Fibroblast of gingiva (primary cell): ENCODE measurements at regions not wholly inside any gene's neighbourhood (a gene's known extent, or its start where the extent isn't known, plus 50 kb on each side); places are given as distances from the start of the nearest gene placed in this dataset.
"Not testable (repeated sequence)": the region's sequence is repeated elsewhere in the genome, so short reads cannot be mapped to it uniquely, and the experiment has no call there.

Experiments used
- DNase-seq: peaks from one replicate; pipeline ENCODE4 v3.0.0-alpha.2; 2011; ENCODE audit warnings: low read depth

GRCh38 chr16:61002479-61003204 lies 1033.6 kb downstream of the CDH8 start:
- no peak for DNase-seq

- DNase-seq, result no peak
These were observed 1044.4 kb downstream of the CDH8 start for GRCh38 chr16:60991886-60992285.

GRCh38 chr16:60989592-60989991 lies 1046.6 kb downstream of the CDH8 start:
- DNase-seq, result no peak

- DNase-seq, result no peak
These were observed 1057.1 kb downstream of the CDH8 start for GRCh38 chr16:60979119-60979518.

GRCh38 chr16:60949800-60950199 lies 1086.4 kb downstream of the CDH8 start:
- no peak for DNase-seq

GRCh38 chr16:60945225-60945624 lies 1091.0 kb downstream of the CDH8 start:
- DNase-seq, result no peak

- DNase-seq, result not testable (repeated sequence)
These were observed 1100.0 kb downstream of the CDH8 start for GRCh38 chr16:60936189-60936588.

GRCh38 chr16:60932600-60932999 lies 1103.6 kb downstream of the CDH8 start:
- no peak for DNase-seq

GRCh38 chr16:60930291-60930690 lies 1105.9 kb downstream of the CDH8 start:
- DNase-seq, result no peak

- no peak for DNase-seq
These were observed 1113.3 kb downstream of the CDH8 start for GRCh38 chr16:60922920-60923319.

GRCh38 chr16:60914334-60914733 lies 1121.9 kb downstream of the CDH8 start:
- DNase-seq, result no peak

- no peak for DNase-seq
These were observed 1128.6 kb downstream of the CDH8 start for GRCh38 chr16:60907645-60908044.

GRCh38 chr16:60905811-60906210 lies 1130.4 kb downstream of the CDH8 start:
- DNase-seq, result no peak

GRCh38 chr16:60902114-60902513 lies 1134.1 kb downstream of the CDH8 start:
- DNase-seq, result no peak

- no peak for DNase-seq
These were observed 1153.4 kb downstream of the CDH8 start for GRCh38 chr16:60882816-60883215.

GRCh38 chr16:60852635-60853034 lies 1183.6 kb downstream of the CDH8 start:
- no peak for DNase-seq

GRCh38 chr16:60821661-60822060 lies 1214.6 kb downstream of the CDH8 start:
- no peak for DNase-seq

GRCh38 chr16:60820361-60820760 lies 1215.9 kb downstream of the CDH8 start:
- no peak for DNase-seq

GRCh38 chr16:60818465-60818864 lies 1217.8 kb downstream of the CDH8 start:
- no peak for DNase-seq

GRCh38 chr16:60816461-60816860 lies 1219.8 kb downstream of the CDH8 start:
- no peak for DNase-seq

GRCh38 chr16:60815865-60816264 lies 1220.4 kb downstream of the CDH8 start:
- DNase-seq, result no peak

- DNase-seq, result no peak
These were observed 1221.2 kb downstream of the CDH8 start for GRCh38 chr16:60815033-60815432.

- DNase-seq, result no peak
These were observed 1224.6 kb downstream of the CDH8 start for GRCh38 chr16:60811657-60812056.

GRCh38 chr16:60811051-60811608 lies 1225.1 kb downstream of the CDH8 start:
- no peak for DNase-seq
